PFSK-1 (cell line): ENCODE measurements at regions not wholly inside any gene's neighbourhood (a gene's known extent, or its start where the extent isn't known, plus 50 kb on each side); places are given as distances from the start of the nearest gene placed in this dataset.

Experiments
- FOXP2 ChIP-seq: optimal IDR thresholded peaks from 2 replicates; pipeline ENCODE3; 2011; ENCODE audit warnings: borderline replicate concordance, control low read depth, inconsistent platforms; ENCODE audit not compliant: insufficient read depth; ENCODE audit errors: extremely low read length, extremely low read depth
- POLR2AphosphoS5 ChIP-seq: IDR thresholded peaks from 2 replicates; pipeline ENCODE4 v1.6.1; 2012; ENCODE audit warnings: low read depth, mild to moderate bottlenecking, control low read depth, low read length, moderate library complexity
- REST ChIP-seq, 2 experiments: IDR thresholded peaks; 2 replicates each; pipeline versions ENCODE4 v1.6.1 to v1.8.0; 2011 to 2012; ENCODE audit warnings: low read depth in 2 of 2, low read length in 2 of 2, control low read depth in 1 of 2, inconsistent platforms in 1 of 2, mild to moderate bottlenecking in 1 of 2, moderate library complexity in 1 of 2; ENCODE audit not compliant: insufficient read depth in 1 of 2
- SIN3A ChIP-seq: IDR thresholded peaks from 2 replicates; pipeline ENCODE4 v1.6.1; 2012; ENCODE audit warnings: mild to moderate bottlenecking, low read length, moderate library complexity, borderline replicate concordance; ENCODE audit not compliant: insufficient read depth
- TAF1 ChIP-seq: IDR thresholded peaks from 2 replicates; pipeline ENCODE4 v1.6.1; 2012; ENCODE audit warnings: low read length, control low read depth, borderline replicate concordance; ENCODE audit not compliant: insufficient read depth

GRCh38 chr5:5971203-5971602 lies 407.1 kb downstream of the MED10 start:
- TF ChIP-seq POLR2AphosphoS5 (no peak), TAF1 (no peak), SIN3A (no peak), REST (IDR thresholded peaks at IDR 0.05; ENCODE audit: insufficient read depth in 1 of 2, low read depth in 2 of 2, low read length in 2 of 2) (no peak), FOXP2 (no peak)
